ENCODE measurements at regions not wholly inside any gene's neighbourhood (a gene's known extent, or its start where the extent isn't known, plus 50 kb on each side); places are given as distances from the start of the nearest gene placed in this dataset.

DNA sequence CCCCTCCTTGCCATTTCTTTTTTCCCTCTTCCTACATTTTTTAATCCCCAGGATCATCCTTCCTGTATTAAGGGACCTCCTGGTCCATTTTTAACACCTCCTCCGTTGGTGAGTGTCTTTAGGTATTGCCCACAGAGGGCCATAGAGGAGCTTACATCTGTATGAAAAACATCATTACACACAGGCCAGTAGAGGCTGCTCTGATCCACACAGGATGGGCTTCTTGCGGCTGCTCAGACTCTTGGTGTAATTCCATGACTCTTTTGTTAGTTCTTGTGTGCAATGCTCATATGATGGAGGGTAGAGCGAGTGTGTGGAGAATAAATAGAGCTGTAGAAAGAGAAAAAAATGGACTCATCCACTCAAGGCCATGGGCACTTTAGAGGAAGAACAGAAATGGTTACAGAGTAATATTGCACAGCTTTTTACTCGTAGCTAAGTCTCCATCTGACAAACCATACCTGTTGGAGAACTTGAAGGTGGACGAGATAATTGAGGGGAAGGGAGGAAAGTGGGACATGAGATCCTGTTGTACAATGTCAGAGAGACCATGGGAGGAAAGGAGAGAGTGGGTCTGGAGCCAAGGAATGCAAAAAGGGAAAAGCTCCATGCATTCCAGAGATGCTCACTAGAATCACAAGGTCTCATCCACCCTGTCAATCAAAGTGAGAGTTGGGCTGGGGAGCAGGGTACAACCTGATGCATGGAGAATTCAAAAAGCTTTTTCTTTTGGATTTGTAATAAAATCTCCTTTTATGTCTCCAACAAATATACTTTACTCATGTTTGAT is 129.7 kb upstream of the TNP1 start:
- no peak overlapping the region for H2AFZ ChIP-seq (ENCODE audit: control insufficient read depth, low read length)
- H3K79me2 ChIP-seq (ENCODE audit: control insufficient read depth, insufficient read depth, low read length): no peaks in the 10 kb centered on the region
- H3K9me3 ChIP-seq (ENCODE audit: control insufficient read depth, low read depth, low read length): no peaks in the 10 kb centered on the region
- H3K27ac ChIP-seq (ENCODE audit: control insufficient read depth, insufficient read depth, low read length): no peak overlapping the region
- H3K4me2 ChIP-seq (ENCODE audit: control insufficient read depth, extremely low read depth, insufficient read depth, low read depth, low read length): no peak overlapping the region
- dilution Hi-C loops (cut with MboI; ENCODE audit: extremely low pct_ligation_motif_present, low sequenced_read_pairs): no loop called here
- FAIRE-seq: no peak
- H3K4me3 ChIP-seq (ENCODE audit: control insufficient read depth in 2 of 3, extremely low read depth in 1 of 3, insufficient read depth in 2 of 3, low read depth in 1 of 3, low read length in 3 of 3): no peak overlapping the region
- no peaks in the 10 kb centered on the region for H4K20me1 ChIP-seq (ENCODE audit: control insufficient read depth, extremely low read depth, insufficient read depth, low read length)
- TF ChIP-seq, protein P1, sequence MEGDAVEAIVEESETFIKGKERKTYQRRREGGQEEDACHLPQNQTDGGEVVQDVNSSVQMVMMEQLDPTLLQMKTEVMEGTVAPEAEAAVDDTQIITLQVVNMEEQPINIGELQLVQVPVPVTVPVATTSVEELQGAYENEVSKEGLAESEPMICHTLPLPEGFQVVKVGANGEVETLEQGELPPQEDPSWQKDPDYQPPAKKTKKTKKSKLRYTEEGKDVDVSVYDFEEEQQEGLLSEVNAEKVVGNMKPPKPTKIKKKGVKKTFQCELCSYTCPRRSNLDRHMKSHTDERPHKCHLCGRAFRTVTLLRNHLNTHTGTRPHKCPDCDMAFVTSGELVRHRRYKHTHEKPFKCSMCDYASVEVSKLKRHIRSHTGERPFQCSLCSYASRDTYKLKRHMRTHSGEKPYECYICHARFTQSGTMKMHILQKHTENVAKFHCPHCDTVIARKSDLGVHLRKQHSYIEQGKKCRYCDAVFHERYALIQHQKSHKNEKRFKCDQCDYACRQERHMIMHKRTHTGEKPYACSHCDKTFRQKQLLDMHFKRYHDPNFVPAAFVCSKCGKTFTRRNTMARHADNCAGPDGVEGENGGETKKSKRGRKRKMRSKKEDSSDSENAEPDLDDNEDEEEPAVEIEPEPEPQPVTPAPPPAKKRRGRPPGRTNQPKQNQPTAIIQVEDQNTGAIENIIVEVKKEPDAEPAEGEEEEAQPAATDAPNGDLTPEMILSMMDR (optimal IDR thresholded peaks at IDR 0.05 in 1 of 3, IDR thresholded peaks at IDR 0.05 in 1 of 3, conservative IDR thresholded peaks at IDR 0.05 in 1 of 3; ENCODE audit: extremely low read depth in 1 of 3, insufficient read depth in 2 of 3, low read length in 3 of 3): peak in 1 of 3 experiments; percentile 38
- no peak for TF ChIP-seq EZH2 (IDR thresholded peaks at IDR 0.05; ENCODE audit: low read length)
- peaks cover 20% of the 10 kb centered on the region for H3K27me3 ChIP-seq (ENCODE audit: control insufficient read depth, extremely low read depth, insufficient read depth, low read length)
- no peaks in the 10 kb centered on the region for H3K4me1 ChIP-seq (ENCODE audit: control insufficient read depth, extremely low read depth, insufficient read depth, low read length)
- no peak overlapping the region for H3K9ac ChIP-seq (ENCODE audit: control insufficient read depth, extremely low read depth, insufficient read depth, low read length)
- H3K36me3 ChIP-seq (ENCODE audit: control insufficient read depth in 2 of 2, extremely low read depth in 1 of 2, insufficient read depth in 2 of 2, low read length in 2 of 2): no peaks in the 10 kb centered on the region
- H3K9me1 ChIP-seq (ENCODE audit: control insufficient read depth, extremely low read depth, insufficient read depth, low read length): no peaks in the 10 kb centered on the region
- no peak for DNase-seq (ENCODE audit: low read depth, low spot score)

DNA sequence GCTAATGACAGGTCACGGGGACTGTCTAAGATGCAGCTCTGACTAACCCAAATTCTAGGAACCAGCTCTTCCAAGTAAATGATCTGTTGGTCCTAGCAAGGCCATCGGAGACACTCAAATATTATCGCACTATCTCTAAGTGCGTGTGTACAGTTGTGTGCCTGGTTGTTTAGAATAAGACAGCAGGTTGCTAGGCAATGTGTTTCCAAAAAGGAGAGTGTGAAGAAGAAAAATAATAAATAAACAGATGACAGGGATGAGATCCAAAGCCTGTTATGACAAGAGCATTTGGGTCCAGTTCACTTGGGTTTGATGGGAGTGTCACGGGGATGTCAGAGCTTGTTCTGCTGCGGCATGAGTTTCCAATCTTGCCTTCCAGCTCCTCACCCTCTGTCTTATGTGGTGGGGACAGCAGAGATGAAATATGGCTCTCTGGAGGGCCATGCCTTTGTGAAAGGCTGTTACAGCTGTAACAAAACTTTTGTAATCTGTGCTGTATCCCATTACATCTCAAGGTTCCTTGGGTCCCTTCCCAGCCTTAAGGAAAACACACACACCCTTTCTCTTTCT is 127.5 kb upstream of the TNP1 start:
- Histone ChIP-seq H3K4me3 (ENCODE audit: control insufficient read depth in 2 of 3, extremely low read depth in 1 of 3, insufficient read depth in 2 of 3, low read depth in 1 of 3, low read length in 3 of 3) (no peak overlapping the region), H3K4me2 (ENCODE audit: control insufficient read depth, extremely low read depth, insufficient read depth, low read depth, low read length) (no peak overlapping the region), H3K27ac (ENCODE audit: control insufficient read depth, insufficient read depth, low read length) (no peak overlapping the region), H3K36me3 (ENCODE audit: control insufficient read depth in 2 of 2, extremely low read depth in 1 of 2, insufficient read depth in 2 of 2, low read length in 2 of 2) (no peaks in the 10 kb centered on the region), H3K79me2 (ENCODE audit: control insufficient read depth, insufficient read depth, low read length) (no peaks in the 10 kb centered on the region), H3K27me3 (ENCODE audit: control insufficient read depth, extremely low read depth, insufficient read depth, low read length) (peaks cover 10% of the 10 kb centered on the region), H3K9me1 (ENCODE audit: control insufficient read depth, extremely low read depth, insufficient read depth, low read length) (no peaks in the 10 kb centered on the region), H3K9me3 (ENCODE audit: control insufficient read depth, low read depth, low read length) (no peaks in the 10 kb centered on the region), H3K4me1 (ENCODE audit: control insufficient read depth, extremely low read depth, insufficient read depth, low read length) (no peaks in the 10 kb centered on the region), H2AFZ (ENCODE audit: control insufficient read depth, low read length) (no peak overlapping the region), H3K9ac (ENCODE audit: control insufficient read depth, extremely low read depth, insufficient read depth, low read length) (no peak overlapping the region), H4K20me1 (ENCODE audit: control insufficient read depth, extremely low read depth, insufficient read depth, low read length) (no peaks in the 10 kb centered on the region)
- dilution Hi-C loops (cut with MboI; ENCODE audit: extremely low pct_ligation_motif_present, low sequenced_read_pairs): no loop called here
- TF ChIP-seq, protein P1 (optimal IDR thresholded peaks at IDR 0.05 in 1 of 3, IDR thresholded peaks at IDR 0.05 in 1 of 3, conservative IDR thresholded peaks at IDR 0.05 in 1 of 3; ENCODE audit: extremely low read depth in 1 of 3, insufficient read depth in 2 of 3, low read length in 3 of 3): no peak
- TF ChIP-seq EZH2 (IDR thresholded peaks at IDR 0.05; ENCODE audit: low read length): no peak
- DNase-seq (ENCODE audit: low read depth, low spot score) (no peak), FAIRE-seq (no peak)

Measured in keratinocyte (primary cell).